HG03378 (cell line): ENCODE measurements at regions not wholly inside any gene's neighbourhood (a gene's known extent, or its start where the extent isn't known, plus 50 kb on each side); places are given as distances from the start of the nearest gene placed in this dataset.
"Not testable (repeated sequence)": the region's sequence is repeated elsewhere in the genome, so short reads cannot be mapped to it uniquely, and the experiment has no call there.

Experiments used
- ATAC-seq: cut with Tn5 transposase; IDR thresholded peaks from one replicate; pipeline ENCODE4 v1.9.1; 2021; ENCODE audit warnings: mild to moderate bottlenecking, moderate library complexity; ENCODE audit not compliant: unreplicated experiment

- ATAC-seq = not testable (repeated sequence)
Measured at GRCh38 chr2:111439237-111439636, 318.5 kb downstream of the BCL2L11 start.

GRCh38 chr2:111441614-111442013 lies 320.9 kb downstream of the BCL2L11 start:
- ATAC-seq = not testable (repeated sequence)

GRCh38 chr2:111442767-111443454 lies 322.2 kb downstream of the BCL2L11 start:
- ATAC-seq = not testable (repeated sequence)

- not testable (repeated sequence) for ATAC-seq
Measured at GRCh38 chr2:111444516-111444915, 323.8 kb downstream of the BCL2L11 start.

GRCh38 chr2:111445191-111445929 lies 324.6 kb downstream of the BCL2L11 start:
- not testable (repeated sequence) for ATAC-seq

- not testable (repeated sequence) for ATAC-seq
Measured at GRCh38 chr2:111445941-111446340, 325.2 kb downstream of the BCL2L11 start.

GRCh38 chr2:111447482-111447881 lies 326.8 kb downstream of the BCL2L11 start:
- not testable (repeated sequence) for ATAC-seq

- not testable (repeated sequence) for ATAC-seq
Measured at GRCh38 chr2:111448796-111449195, 328.1 kb downstream of the BCL2L11 start.

- not testable (repeated sequence) for ATAC-seq
Measured at GRCh38 chr2:111450526-111450925, 329.8 kb downstream of the BCL2L11 start.

GRCh38 chr2:111451692-111452199 lies 331.0 kb downstream of the BCL2L11 start:
- peak; percentile 23 for ATAC-seq

GRCh38 chr2:111452208-111452607 lies 331.5 kb downstream of the BCL2L11 start:
- peak; percentile 58 for ATAC-seq

GRCh38 chr2:111453308-111453707 lies 332.6 kb downstream of the BCL2L11 start:
- ATAC-seq = not testable (repeated sequence)

- ATAC-seq = not testable (repeated sequence)
Measured at GRCh38 chr2:111453816-111454215, 333.1 kb downstream of the BCL2L11 start.

- ATAC-seq = peak; percentile 62
Measured at GRCh38 chr2:111454404-111454803, 333.7 kb downstream of the BCL2L11 start.

- not testable (repeated sequence) for ATAC-seq
Measured at GRCh38 chr2:111455016-111456015, 334.6 kb downstream of the BCL2L11 start.

GRCh38 chr2:111457191-111457590 lies 336.5 kb downstream of the BCL2L11 start:
- ATAC-seq = not testable (repeated sequence)

- ATAC-seq = not testable (repeated sequence)
Measured at GRCh38 chr2:111460901-111461300, 340.2 kb downstream of the BCL2L11 start.

GRCh38 chr2:111461831-111462230 lies 341.1 kb downstream of the BCL2L11 start:
- not testable (repeated sequence) for ATAC-seq

GRCh38 chr2:111462572-111462971 lies 341.9 kb downstream of the BCL2L11 start:
- not testable (repeated sequence) for ATAC-seq

GRCh38 chr2:111463238-111463848 lies 342.6 kb downstream of the BCL2L11 start:
- ATAC-seq = not testable (repeated sequence)
